Prostate gland (tissue), 2 donors: ENCODE measurements at regions not wholly inside any gene's neighbourhood (a gene's known extent, or its start where the extent isn't known, plus 50 kb on each side); places are given as distances from the start of the nearest gene placed in this dataset.

ENCODE experiments used
- CTCF ChIP-seq, 4 experiments: fragments of 200-600 bp in 2 of 4; fragments of 450-650 bp in 2 of 4; sonication (generic) in 2 of 4; IDR thresholded peaks; 1 replicate in 3 of 4; 2 replicates in 1 of 4; pipeline ENCODE4 v1.5.1; 2016 to 2019; ENCODE audit warnings: antibody characterized with exemption in 4 of 4, mild to moderate bottlenecking in 2 of 4, moderate library complexity in 2 of 4
- POLR2AphosphoS5 ChIP-seq: sonication (generic); formaldehyde crosslinking; IDR thresholded peaks from one replicate; pipeline ENCODE4 v1.6.1; 2017; ENCODE audit warnings: antibody characterized with exemption

- no peak for TF ChIP-seq CTCF (IDR thresholded peaks at IDR 0.05)
- no peak for TF ChIP-seq POLR2AphosphoS5
Measured at GRCh38 chr2:104444889-104445288, 409.0 kb upstream of the POU3F3 start.
